A673 (cell line): ENCODE measurements at regions not wholly inside any gene's neighbourhood (a gene's known extent, or its start where the extent isn't known, plus 50 kb on each side); places are given as distances from the start of the nearest gene placed in this dataset.

Source experiments
- CTCF ChIP-seq: fragments of 300-800, 200-600 bp; sonication (generic); conservative IDR thresholded peaks from 2 replicates; pipeline ENCODE4 v1.5.1; 2017; ENCODE audit warnings: low read depth, mild to moderate bottlenecking, antibody characterized with exemption, low read length, moderate library complexity, mixed read lengths
- EZH2 ChIP-seq: fragments of 200-600 bp; sonication (generic); IDR thresholded peaks from 2 replicates; pipeline ENCODE4 v1.6.1; 2017; ENCODE audit warnings: borderline replicate concordance, low read depth, mild to moderate bottlenecking, mixed read lengths, antibody characterized with exemption, low read length; ENCODE audit not compliant: poor library complexity, severe bottlenecking

- no peak for TF ChIP-seq CTCF
- no peak for TF ChIP-seq EZH2
These were observed 82.5 kb upstream of the PTPN13 start for GRCh38 chr4:86511590-86511989.
